T-helper 1 cell treated with Interleukin-12 subunit alpha and Interleukin-12 subunit beta and Interleukin-4 antibody, amounts not matched to agents 30 μg/mL and 1 μg/mL, for 36 hours (primary cell): ENCODE measurements at regions not wholly inside any gene's neighbourhood (a gene's known extent, or its start where the extent isn't known, plus 50 kb on each side); places are given as distances from the start of the nearest gene placed in this dataset.

ENCODE experiments used
- H3K27ac Mint-ChIP-seq: one replicate; pipeline ENCODE4 v1.8.0; 2021; ENCODE audit warnings: mild to moderate bottlenecking, mixed read lengths
- H3K27me3 Mint-ChIP-seq: one replicate; pipeline ENCODE4 v1.8.0; 2021; ENCODE audit warnings: low read depth, mixed read lengths
- H3K36me3 Mint-ChIP-seq: one replicate; pipeline ENCODE4 v1.8.0; 2021; ENCODE audit warnings: low read depth, mixed read lengths
- H3K4me1 Mint-ChIP-seq: one replicate; pipeline ENCODE4 v1.8.0; 2021; ENCODE audit warnings: low read depth, mixed read lengths
- H3K4me3 Mint-ChIP-seq: one replicate; pipeline ENCODE4 v1.8.0; 2021; ENCODE audit warnings: mild to moderate bottlenecking, moderate library complexity, mixed read lengths
- H3K9me3 Mint-ChIP-seq: one replicate; pipeline ENCODE4 v1.8.0; 2021; ENCODE audit warnings: mixed read lengths

DNA sequence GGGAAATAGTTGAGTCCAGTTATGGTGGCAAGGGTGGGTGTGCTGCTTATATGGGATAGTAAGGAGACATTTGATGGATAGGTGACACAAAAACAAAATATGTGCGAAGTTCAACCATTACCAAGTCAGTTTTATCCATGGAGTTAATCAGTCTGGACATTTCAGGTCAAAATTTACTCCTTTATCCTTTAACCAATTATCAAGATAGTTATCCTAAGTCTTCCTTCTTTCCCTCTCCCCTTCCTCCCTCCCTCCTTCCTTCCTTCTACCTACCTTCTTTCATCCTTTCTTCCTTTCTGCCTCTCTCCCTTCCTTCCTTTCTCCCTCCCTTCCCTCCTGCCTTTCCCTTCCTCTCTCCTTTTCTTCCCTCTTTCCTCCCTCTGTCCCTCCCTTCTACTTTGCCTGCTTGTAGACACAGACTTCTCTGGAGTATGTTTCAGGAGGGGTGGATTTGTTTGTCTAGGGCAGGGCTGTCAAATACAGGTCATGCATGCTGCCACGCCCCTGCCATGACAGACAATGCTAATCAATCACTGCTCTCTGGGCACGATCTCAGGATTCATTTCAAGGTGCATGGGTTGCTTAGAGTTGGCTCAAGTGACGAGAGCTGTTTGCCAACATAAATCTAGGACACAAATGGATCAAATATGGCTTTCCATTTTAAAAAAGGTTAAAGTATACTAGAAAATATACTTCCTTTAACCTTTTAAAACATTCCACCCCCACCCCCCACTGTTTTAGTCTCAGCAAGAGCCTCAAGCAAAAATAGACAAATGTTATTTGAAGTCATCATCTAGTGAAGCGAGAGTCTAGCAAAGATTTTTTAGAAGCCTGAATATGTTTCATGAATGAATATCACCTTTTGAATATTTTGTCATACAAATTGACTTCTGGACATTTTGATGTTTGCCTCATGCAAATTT is 281.6 kb upstream of the CITED2 start:
- Mint-ChIP-seq H3K9me3 (no peaks in the 10 kb centered on the region), H3K27ac (no peak overlapping the region), H3K4me1 (no peaks in the 10 kb centered on the region), H3K27me3 (no peaks in the 10 kb centered on the region), H3K4me3 (no peak overlapping the region), H3K36me3 (no peaks in the 10 kb centered on the region)

DNA sequence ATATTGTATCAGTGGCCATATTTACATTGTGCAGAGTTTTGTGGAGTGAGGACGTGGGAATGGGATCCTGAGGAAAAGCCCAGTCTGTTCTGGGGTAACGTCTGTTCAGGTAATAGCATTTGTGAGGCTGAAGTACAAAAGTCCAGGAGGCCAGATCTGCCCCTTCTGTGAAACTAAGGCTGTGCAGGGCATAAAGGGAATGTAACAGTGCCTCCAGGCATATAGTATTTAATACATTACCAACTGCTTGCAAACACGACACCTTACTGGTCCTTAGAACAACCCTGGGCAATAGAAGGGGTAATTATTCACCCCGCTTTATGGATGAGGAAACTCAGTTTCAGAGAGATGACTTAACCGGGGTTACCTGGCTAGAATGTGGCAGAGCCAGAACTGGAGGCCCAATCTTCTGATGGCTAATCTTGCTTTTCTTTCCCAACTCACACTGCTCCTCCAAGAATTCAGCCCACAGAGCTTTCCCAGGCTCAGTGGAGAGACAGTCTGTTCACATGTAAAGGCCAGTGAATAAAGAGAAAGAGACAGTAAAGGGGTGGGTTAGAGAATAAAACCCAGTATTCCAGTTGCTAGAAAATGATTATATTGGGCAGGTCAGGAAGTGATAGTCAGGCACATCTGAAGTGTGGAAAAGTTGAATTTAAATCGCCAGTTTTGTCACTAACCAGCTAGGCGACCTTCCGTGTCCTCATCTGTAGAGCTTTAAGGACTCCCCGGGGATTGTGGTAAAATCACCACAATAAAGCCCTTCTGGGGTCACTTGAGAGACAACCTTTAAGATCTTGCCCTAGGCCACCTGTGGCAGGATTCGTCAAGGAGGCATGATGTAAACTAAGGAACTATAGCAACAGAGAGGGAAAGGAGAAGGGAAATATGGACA is 280.7 kb upstream of the CITED2 start:
- no peaks in the 10 kb centered on the region for H3K36me3 Mint-ChIP-seq
- no peak overlapping the region for H3K27ac Mint-ChIP-seq
- H3K4me1 Mint-ChIP-seq, result no peaks in the 10 kb centered on the region

DNA sequence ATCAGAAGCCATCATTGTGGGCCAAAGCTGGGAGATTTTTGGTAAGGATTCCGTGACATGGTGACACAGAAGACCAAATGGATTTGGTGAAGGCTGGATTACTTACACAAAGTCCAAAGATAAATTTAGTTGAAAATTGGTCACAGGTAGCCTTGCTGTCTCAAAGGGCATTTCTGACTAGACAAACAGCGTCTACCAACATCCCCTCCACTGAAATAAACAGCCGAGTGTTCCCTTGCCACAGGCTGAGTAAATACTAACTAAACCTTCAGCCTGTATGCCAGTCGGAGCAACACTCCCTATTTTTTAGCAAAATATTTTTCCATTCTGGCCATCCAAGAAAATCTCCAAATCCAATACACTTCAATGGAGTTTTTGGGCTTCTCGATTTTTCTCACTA is 279.9 kb upstream of the CITED2 start:
- Mint-ChIP-seq H3K36me3 (no peaks in the 10 kb centered on the region), H3K4me3 (no peak overlapping the region), H3K27ac (no peak overlapping the region), H3K4me1 (no peaks in the 10 kb centered on the region), H3K27me3 (no peaks in the 10 kb centered on the region), H3K9me3 (no peaks in the 10 kb centered on the region)

More for the DNA sequence above, 280.7 kb upstream of the CITED2 start:
- H3K27me3 Mint-ChIP-seq, result no peaks in the 10 kb centered on the region
- H3K4me3 Mint-ChIP-seq, result no peak overlapping the region
- no peaks in the 10 kb centered on the region for H3K9me3 Mint-ChIP-seq

DNA sequence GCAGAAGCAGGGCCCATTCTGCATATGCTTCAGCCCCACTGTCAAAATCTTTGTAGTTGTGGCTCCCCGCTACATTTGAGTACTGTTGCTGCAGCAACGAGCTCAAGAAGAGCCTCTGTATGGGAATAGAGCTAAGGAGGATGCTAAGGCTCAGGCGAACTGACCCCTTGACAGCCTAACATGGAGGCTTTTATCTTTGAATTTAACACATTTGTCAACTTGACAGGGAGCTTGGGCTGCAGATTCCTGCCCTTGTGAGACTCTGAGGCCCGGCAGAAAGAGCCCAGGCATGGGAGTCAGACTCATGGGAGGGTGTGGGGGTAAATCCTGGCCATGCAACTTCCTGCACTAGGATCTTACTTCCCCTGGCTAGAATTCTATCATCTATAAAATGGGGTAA is 278.7 kb upstream of the CITED2 start:
- Mint-ChIP-seq H3K27ac (no peak overlapping the region), H3K27me3 (peaks cover 2% of the 10 kb centered on the region), H3K9me3 (no peaks in the 10 kb centered on the region)

DNA sequence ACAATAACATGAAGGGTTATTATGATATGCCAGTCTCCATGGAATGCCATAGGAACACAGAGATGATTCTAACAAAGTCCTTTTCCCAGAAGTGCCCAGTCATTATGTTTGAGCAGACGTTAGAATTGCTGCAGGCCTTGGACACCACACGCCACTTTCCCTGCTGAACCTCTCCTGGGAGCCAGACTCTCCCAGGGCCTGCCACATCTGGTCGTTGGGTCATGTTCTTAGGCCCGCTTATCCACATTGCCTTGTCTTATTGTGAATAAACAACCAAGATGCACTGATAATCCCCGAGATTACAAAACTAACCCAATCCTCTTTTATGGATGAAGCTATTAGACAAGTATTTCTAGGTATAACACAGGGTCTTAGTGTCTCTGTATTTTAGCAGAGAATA is 276.5 kb upstream of the CITED2 start:
- H3K36me3 Mint-ChIP-seq, result no peaks in the 10 kb centered on the region
- peaks cover 3% of the 10 kb centered on the region for H3K27me3 Mint-ChIP-seq
- H3K4me3 Mint-ChIP-seq, result no peak overlapping the region
- no peaks in the 10 kb centered on the region for H3K9me3 Mint-ChIP-seq
- H3K27ac Mint-ChIP-seq, result no peak overlapping the region
- H3K4me1 Mint-ChIP-seq, result no peaks in the 10 kb centered on the region

More for the DNA sequence above, 278.7 kb upstream of the CITED2 start:
- no peaks in the 10 kb centered on the region for H3K36me3 Mint-ChIP-seq
- H3K4me1 Mint-ChIP-seq, result no peaks in the 10 kb centered on the region
- no peak overlapping the region for H3K4me3 Mint-ChIP-seq

DNA sequence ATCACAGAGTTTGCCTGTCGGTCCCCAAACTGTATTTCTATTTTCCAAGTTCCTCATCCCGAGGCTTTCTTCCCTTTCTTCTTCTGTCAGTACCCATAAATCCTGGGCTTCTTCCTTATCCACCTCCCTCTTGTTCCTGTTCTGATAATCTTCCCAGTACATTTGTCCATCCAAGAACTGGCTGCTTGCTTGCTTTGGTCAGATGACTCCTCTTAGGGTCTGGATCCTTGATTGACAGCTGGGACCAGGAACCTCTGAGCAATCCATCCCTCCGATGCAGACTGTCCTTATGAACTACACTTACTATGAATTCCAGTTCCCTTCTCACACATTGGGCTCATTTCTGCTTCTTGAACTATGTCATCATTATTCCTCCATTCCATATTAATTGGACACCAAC is 275.3 kb upstream of the CITED2 start:
- Mint-ChIP-seq H3K27me3 (peaks cover 3% of the 10 kb centered on the region), H3K4me3 (no peak overlapping the region), H3K9me3 (no peaks in the 10 kb centered on the region), H3K4me1 (no peaks in the 10 kb centered on the region), H3K36me3 (no peaks in the 10 kb centered on the region), H3K27ac (no peak overlapping the region)

DNA sequence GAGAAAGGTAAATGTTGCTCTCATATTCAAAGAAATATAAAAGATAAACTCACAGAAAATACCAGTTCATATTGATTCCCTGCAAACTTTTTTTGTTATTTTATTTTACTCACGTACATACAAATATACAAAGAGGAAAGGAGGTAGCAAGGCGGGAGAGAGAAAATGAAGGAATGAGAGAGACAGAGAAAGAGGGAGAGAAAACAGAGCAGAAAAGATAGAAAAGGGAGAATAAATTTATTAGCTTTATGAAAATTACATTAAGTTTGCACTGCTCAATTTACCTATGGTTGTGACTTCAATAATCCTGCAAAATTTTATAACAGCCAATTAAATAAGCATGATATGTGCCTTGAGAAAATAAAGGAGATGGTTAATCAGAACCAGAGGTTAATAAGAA is 274.7 kb upstream of the CITED2 start:
- H3K27me3 Mint-ChIP-seq, result peaks cover 3% of the 10 kb centered on the region
- H3K4me3 Mint-ChIP-seq, result no peak overlapping the region
- H3K9me3 Mint-ChIP-seq, result no peaks in the 10 kb centered on the region
- no peaks in the 10 kb centered on the region for H3K4me1 Mint-ChIP-seq
- H3K27ac Mint-ChIP-seq, result no peak overlapping the region
- no peaks in the 10 kb centered on the region for H3K36me3 Mint-ChIP-seq

DNA sequence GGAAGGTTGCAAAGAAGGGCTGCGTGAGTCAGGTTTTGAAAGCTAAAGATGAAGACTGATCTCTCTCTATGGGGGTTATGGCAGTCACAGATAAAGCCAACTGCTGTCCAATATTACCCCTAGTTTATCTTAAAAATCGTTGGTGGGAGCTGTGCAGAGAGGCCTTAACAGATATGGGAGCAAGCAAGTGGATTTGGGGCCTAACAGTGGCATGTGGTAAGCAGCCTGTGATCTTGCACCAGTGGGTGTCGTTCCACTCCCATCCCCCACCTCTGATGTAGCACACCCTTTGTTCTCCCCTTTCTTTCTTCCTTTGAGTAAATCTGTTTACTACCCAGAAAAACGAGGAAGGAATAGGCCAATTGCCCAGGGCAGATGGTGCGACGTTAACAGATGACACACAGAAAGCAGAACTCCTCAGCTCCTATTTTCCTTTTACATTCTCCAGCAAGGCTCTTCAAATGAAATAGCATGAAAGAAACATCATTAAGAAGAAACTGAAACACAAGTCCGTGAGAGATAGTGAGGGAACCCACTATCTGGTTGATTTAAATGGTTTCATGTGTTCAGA is 274.1 kb upstream of the CITED2 start:
- H3K36me3 Mint-ChIP-seq, result no peaks in the 10 kb centered on the region
- H3K4me1 Mint-ChIP-seq, result no peaks in the 10 kb centered on the region
- H3K4me3 Mint-ChIP-seq, result no peak overlapping the region
- no peak overlapping the region for H3K27ac Mint-ChIP-seq
- H3K27me3 Mint-ChIP-seq, result peaks cover 3% of the 10 kb centered on the region
- no peaks in the 10 kb centered on the region for H3K9me3 Mint-ChIP-seq

DNA sequence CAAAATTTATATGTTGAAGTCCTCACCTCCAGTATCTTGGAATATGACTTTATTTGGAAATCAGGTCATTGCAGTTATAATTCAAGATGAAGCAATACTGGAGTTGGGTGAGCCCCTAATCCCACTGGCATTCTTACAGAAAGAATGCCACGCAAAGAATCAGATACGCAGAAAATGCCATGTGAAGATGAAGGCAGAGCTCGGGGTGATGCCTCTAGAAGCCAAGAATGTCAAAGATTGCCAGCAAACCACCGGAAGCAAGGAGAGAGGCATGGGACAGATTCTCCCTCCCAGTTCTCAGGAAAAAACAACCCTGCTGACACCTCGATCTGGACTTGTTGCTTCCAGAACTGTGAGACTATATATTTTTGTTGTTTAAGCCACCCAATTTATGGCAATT is 273.4 kb upstream of the CITED2 start:
- H3K36me3 Mint-ChIP-seq, result no peaks in the 10 kb centered on the region
- no peak overlapping the region for H3K27ac Mint-ChIP-seq
- H3K4me3 Mint-ChIP-seq, result no peak overlapping the region
- H3K27me3 Mint-ChIP-seq, result peaks cover 3% of the 10 kb centered on the region
- H3K9me3 Mint-ChIP-seq, result no peaks in the 10 kb centered on the region
- H3K4me1 Mint-ChIP-seq, result no peaks in the 10 kb centered on the region

DNA sequence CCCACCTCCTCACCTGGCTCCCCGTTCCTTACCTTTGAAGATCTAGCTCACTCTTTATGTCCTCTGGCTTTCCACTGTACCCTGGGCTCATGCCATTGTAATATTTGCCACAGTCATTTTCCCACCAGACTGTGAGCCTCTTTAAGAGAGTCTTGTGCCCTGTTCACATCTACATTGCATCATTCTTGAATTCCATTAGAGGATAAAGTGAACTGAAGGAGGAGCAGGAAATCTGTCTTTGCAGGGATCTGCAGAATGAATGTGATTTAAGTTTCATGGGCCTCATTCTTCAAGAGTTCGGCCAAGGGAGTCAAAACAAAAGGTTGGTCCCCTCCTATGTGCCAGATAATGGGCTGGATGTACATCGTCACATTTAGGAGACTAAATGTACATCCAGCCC is 272.6 kb upstream of the CITED2 start:
- H3K4me1 Mint-ChIP-seq, result no peaks in the 10 kb centered on the region
- H3K27ac Mint-ChIP-seq, result no peak overlapping the region
- H3K4me3 Mint-ChIP-seq, result no peak overlapping the region
- no peaks in the 10 kb centered on the region for H3K9me3 Mint-ChIP-seq
- peaks cover 3% of the 10 kb centered on the region for H3K27me3 Mint-ChIP-seq
- H3K36me3 Mint-ChIP-seq, result no peaks in the 10 kb centered on the region

DNA sequence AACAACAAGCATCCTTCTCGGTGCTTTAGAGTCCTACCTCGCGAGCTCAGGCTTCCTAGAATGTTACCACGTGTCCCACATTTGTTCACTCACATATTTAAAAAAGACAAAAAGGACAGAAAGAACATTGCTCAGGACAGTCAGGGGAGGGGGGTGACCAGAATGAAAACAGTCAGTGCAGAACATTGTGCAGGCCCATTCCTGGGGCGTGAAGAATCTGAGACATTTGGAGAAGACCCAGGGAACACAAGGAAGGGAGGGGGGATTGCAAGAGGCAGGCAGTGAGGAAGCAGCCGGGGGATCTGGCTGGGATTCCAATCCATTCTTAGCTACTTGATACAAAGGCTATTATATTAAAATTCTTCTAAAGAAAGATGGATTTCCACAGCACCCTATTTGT is 270.4 kb upstream of the CITED2 start:
- no peaks in the 10 kb centered on the region for H3K9me3 Mint-ChIP-seq
- H3K27ac Mint-ChIP-seq, result no peak overlapping the region
- no peaks in the 10 kb centered on the region for H3K36me3 Mint-ChIP-seq
- no peak overlapping the region for H3K4me3 Mint-ChIP-seq
- peaks cover 9% of the 10 kb centered on the region for H3K27me3 Mint-ChIP-seq
- peaks cover 5% of the 10 kb centered on the region for H3K4me1 Mint-ChIP-seq

DNA sequence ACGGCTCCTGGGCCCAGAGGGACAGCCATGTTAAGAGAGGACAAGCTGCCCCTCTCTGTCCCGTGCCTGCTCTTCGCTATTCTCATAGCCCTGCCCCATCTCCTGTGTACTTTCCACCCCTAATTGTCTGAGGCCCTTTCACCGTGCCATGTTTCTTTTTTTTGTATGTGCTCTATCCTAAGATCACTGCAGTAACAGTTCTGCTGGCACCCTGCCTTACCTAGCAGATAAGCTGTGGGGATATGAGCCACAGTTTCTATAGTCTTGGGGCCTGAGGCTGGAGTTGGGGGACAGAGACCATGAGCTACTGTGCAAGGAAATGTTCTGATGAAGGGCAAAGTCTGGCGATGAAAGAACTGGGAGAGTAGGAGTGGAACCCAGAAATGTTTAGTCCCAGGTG is 269.5 kb upstream of the CITED2 start:
- Mint-ChIP-seq H3K27me3 (peaks cover 9% of the 10 kb centered on the region), H3K27ac (no peak overlapping the region), H3K36me3 (no peaks in the 10 kb centered on the region), H3K4me3 (no peak overlapping the region), H3K4me1 (peaks cover 5% of the 10 kb centered on the region), H3K9me3 (no peaks in the 10 kb centered on the region)

DNA sequence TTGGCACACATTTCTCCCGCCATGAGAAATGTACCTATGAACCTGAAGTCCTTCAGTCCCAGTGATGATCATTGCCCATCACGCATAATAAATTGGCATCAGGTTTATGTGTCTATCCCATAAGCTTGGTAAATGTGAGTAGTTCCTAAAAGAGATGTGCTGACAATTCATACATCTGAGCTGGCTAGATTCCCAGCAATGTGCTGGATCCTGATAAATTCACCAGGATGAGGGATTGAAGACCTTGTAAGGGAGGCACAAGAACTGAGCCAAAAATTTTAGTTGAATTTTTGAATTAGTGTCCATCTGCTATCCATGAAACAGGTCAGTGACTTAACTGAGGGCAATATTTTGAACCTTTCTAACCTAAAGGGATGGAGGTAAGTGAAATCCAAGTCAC is 267.9 kb upstream of the CITED2 start:
- H3K27ac Mint-ChIP-seq, result no peak overlapping the region
- peaks cover 5% of the 10 kb centered on the region for H3K27me3 Mint-ChIP-seq
- H3K4me3 Mint-ChIP-seq, result no peak overlapping the region
- no peaks in the 10 kb centered on the region for H3K9me3 Mint-ChIP-seq
- H3K4me1 Mint-ChIP-seq, result peaks cover 5% of the 10 kb centered on the region
- no peaks in the 10 kb centered on the region for H3K36me3 Mint-ChIP-seq

DNA sequence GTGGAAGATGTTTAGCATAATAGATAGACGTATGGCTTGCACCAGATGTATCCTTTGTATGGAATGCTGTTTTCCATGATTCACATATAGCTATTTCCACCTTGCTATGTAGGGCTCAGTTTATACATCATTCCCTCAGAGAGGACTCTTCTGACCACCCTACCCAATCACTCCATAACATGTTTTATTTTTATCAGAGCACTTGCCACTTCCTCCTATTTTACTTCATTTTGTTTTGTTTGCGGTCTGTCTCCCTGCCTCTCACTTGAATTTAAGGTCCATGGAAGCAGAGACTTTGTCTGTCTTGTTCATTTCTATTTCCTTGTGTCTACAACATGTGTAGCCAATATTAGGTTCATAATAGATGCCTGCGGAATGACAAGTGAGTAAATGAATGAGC is 266.9 kb upstream of the CITED2 start:
- Mint-ChIP-seq H3K27ac (no peak overlapping the region), H3K9me3 (no peaks in the 10 kb centered on the region), H3K4me3 (no peak overlapping the region), H3K4me1 (peaks cover 5% of the 10 kb centered on the region), H3K36me3 (no peaks in the 10 kb centered on the region), H3K27me3 (peaks cover 5% of the 10 kb centered on the region)
